A549 (cell line): ENCODE measurements at regions not wholly inside any gene's neighbourhood (a gene's known extent, or its start where the extent isn't known, plus 50 kb on each side); places are given as distances from the start of the nearest gene placed in this dataset.
"Not testable (repeated sequence)": the region's sequence is repeated elsewhere in the genome, so short reads cannot be mapped to it uniquely, and the experiment has no call there.

Experiments
- CBX2 ChIP-seq: fragments of 200-600 bp; sonication (generic); IDR thresholded peaks from 2 replicates; pipeline ENCODE4 v1.6.1; 2016; ENCODE audit warnings: low read depth, mild to moderate bottlenecking, borderline replicate concordance
- CTCF ChIP-seq: fragments of >200 bp; sonication (Bioruptor Twin); formaldehyde crosslinking; IDR thresholded peaks from 3 replicates; pipeline ENCODE4 v1.5.1; 2016
- EP300 ChIP-seq, 2 experiments: fragments of >200 bp; sonication (Bioruptor Twin); formaldehyde crosslinking; IDR thresholded peaks; 2 replicates in 1 of 2; 3 replicates in 1 of 2; pipeline ENCODE4 v1.6.1; 2016 to 2017
- HMGXB4 ChIP-seq: fragments of 250-450 bp; sonication (Bioruptor Pico); IDR thresholded peaks from 2 replicates; pipeline ENCODE4 v1.5.0; 2021; ENCODE audit warnings: mild to moderate bottlenecking, moderate library complexity, borderline replicate concordance
- JUN ChIP-seq, 2 experiments: fragments of >200 bp; sonication (Bioruptor Twin); formaldehyde crosslinking; IDR thresholded peaks; 2 replicates in 1 of 2; 3 replicates in 1 of 2; pipeline ENCODE4 v1.6.1; 2016 to 2017
- MAFK ChIP-seq: fragments of 450-650 bp; IDR thresholded peaks from 2 replicates; pipeline ENCODE4 v1.6.1; 2014; ENCODE audit not compliant: partially characterized antibody
- MAX ChIP-seq: IDR thresholded peaks from 2 replicates; pipeline ENCODE4 v1.6.1; 2012
- POLR2A ChIP-seq: IDR thresholded peaks from 2 replicates; pipeline ENCODE4 v1.6.1; 2012; ENCODE audit warnings: mild to moderate bottlenecking, low read length
- POLR2AphosphoS2 ChIP-seq: conservative IDR thresholded peaks from 2 replicates; pipeline ENCODE4 v1.6.1; 2012; ENCODE audit warnings: low read length, improper control_type of control experiment, inconsistent platforms
- RFX5 ChIP-seq: fragments of 450-650 bp; IDR thresholded peaks from 2 replicates; pipeline ENCODE4 v1.7.1; 2014; ENCODE audit warnings: antibody characterized with exemption, mild to moderate bottlenecking, moderate library complexity
- ZC3H11A ChIP-seq: fragments of 450-650 bp; IDR thresholded peaks from 2 replicates; pipeline ENCODE4 v1.6.1; 2014; ENCODE audit warnings: antibody characterized with exemption, mild to moderate bottlenecking
- TF ChIP-seq, protein P1 (sequence below): fragments of 200-600 bp; sonication (generic); IDR thresholded peaks from 2 replicates; pipeline ENCODE4 v1.6.1; 2016; ENCODE audit warnings: antibody characterized with exemption, mild to moderate bottlenecking, moderate library complexity
- TF ChIP-seq, protein P2 (sequence below): fragments of 450-650 bp; IDR thresholded peaks from 2 replicates; pipeline ENCODE4 v1.6.1; 2014; ENCODE audit warnings: antibody characterized with exemption
- TF ChIP-seq, protein P3 (sequence below): fragments of 150-350 bp; IDR thresholded peaks from 2 replicates; pipeline ENCODE4 v1.6.1; 2014; ENCODE audit warnings: low read depth, mild to moderate bottlenecking, low read length

- TF ChIP-seq JUN (IDR thresholded peaks at IDR 0.05); CTCF; ZC3H11A; POLR2A; MAFK; MAX; CBX2; RFX5; EP300 (IDR thresholded peaks at IDR 0.05); HMGXB4 (CRISPR knock-in tag); POLR2AphosphoS2: not testable (repeated sequence)
- TF ChIP-seq, protein P1, sequence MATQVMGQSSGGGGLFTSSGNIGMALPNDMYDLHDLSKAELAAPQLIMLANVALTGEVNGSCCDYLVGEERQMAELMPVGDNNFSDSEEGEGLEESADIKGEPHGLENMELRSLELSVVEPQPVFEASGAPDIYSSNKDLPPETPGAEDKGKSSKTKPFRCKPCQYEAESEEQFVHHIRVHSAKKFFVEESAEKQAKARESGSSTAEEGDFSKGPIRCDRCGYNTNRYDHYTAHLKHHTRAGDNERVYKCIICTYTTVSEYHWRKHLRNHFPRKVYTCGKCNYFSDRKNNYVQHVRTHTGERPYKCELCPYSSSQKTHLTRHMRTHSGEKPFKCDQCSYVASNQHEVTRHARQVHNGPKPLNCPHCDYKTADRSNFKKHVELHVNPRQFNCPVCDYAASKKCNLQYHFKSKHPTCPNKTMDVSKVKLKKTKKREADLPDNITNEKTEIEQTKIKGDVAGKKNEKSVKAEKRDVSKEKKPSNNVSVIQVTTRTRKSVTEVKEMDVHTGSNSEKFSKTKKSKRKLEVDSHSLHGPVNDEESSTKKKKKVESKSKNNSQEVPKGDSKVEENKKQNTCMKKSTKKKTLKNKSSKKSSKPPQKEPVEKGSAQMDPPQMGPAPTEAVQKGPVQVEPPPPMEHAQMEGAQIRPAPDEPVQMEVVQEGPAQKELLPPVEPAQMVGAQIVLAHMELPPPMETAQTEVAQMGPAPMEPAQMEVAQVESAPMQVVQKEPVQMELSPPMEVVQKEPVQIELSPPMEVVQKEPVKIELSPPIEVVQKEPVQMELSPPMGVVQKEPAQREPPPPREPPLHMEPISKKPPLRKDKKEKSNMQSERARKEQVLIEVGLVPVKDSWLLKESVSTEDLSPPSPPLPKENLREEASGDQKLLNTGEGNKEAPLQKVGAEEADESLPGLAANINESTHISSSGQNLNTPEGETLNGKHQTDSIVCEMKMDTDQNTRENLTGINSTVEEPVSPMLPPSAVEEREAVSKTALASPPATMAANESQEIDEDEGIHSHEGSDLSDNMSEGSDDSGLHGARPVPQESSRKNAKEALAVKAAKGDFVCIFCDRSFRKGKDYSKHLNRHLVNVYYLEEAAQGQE: not testable (repeated sequence)
- TF ChIP-seq, protein P2, sequence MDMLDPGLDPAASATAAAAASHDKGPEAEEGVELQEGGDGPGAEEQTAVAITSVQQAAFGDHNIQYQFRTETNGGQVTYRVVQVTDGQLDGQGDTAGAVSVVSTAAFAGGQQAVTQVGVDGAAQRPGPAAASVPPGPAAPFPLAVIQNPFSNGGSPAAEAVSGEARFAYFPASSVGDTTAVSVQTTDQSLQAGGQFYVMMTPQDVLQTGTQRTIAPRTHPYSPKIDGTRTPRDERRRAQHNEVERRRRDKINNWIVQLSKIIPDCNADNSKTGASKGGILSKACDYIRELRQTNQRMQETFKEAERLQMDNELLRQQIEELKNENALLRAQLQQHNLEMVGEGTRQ: not testable (repeated sequence)
- TF ChIP-seq, protein P3, sequence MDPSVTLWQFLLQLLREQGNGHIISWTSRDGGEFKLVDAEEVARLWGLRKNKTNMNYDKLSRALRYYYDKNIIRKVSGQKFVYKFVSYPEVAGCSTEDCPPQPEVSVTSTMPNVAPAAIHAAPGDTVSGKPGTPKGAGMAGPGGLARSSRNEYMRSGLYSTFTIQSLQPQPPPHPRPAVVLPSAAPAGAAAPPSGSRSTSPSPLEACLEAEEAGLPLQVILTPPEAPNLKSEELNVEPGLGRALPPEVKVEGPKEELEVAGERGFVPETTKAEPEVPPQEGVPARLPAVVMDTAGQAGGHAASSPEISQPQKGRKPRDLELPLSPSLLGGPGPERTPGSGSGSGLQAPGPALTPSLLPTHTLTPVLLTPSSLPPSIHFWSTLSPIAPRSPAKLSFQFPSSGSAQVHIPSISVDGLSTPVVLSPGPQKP: not testable (repeated sequence)
Measured at GRCh38 chrY:24462338-24462737, 155.5 kb upstream of the BPY2B start.
